ENCODE measurements at regions not wholly inside any gene's neighbourhood (a gene's known extent, or its start where the extent isn't known, plus 50 kb on each side); places are given as distances from the start of the nearest gene placed in this dataset.

DNA sequence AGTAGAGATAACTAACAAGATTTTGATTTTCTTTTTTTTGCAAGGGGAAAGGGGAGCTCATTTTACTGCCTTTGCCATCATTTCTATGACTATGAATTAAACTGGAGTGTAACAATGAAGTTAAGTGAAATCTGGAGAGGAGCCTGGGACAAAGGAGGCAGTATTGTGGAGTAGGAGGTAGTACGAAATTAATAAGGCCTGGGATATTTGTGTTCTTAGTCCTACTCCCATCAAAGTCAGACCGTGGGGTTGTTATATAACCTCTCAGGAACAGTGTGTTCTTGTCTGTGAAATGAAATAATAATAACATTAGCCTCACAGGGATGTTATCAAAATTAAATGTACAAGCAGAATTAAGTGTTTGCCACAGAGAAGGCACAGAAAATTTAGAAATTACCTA, 204.3 kb upstream of the EMCN start:
- no peak for DNase-seq

DNA sequence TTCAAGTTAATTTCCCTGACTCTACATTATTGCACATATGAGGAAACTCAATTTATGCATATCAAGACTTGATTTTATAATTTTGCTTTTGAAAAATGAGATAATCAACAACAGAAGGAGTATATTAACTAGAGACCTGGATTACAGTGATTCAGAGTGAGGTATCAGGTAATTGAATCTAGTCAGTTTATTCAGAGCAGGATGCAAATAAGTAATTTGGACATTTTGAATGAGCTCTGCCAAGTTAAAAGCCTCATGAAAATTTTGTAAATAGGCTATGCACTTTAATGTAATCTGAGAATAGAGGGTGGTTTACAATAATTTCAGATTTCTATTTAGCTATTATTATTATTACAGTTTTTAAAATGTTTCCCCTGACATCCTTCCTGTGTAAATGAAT, 203.7 kb upstream of the EMCN start:
- no peak for DNase-seq

DNA sequence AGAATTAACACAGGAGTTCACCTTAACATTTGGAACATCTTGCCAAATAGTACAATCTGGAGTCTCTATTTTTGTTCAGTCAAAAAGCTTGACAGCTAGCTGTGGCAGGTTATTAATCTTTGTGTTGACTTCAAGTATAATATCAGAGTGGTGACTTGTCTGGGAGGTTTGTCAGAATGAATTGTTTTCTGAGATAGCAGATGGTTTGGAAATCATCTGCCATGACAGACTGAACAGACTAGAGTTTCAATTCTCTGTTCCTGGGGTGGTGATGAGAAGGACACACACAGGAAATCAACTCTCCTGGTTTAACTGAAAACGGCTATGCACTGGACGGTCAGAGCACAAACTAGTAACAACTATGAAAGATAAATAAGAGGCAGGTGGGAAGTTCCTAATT, 203.3 kb upstream of the EMCN start:
- DNase-seq: no peak

DNA sequence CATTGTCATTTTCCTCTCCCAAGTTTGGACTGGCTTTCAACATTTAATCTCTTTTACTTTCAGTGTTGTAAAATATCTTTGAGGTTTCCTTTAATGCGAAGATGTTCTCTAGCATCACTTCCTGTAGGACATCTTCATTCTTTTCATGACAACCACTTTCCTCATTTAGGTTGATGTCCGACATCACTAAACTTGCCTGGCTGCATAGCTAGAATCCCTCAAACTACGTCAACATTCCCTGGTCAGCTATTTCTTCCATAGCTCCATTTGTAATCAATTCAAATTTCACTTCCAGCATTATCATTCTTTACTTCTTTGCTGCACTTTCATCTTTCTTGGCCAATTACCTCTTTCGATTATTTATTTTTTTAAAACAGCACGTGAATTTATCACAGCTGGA, 198.6 kb upstream of the EMCN start:
- no peak for DNase-seq

DNA sequence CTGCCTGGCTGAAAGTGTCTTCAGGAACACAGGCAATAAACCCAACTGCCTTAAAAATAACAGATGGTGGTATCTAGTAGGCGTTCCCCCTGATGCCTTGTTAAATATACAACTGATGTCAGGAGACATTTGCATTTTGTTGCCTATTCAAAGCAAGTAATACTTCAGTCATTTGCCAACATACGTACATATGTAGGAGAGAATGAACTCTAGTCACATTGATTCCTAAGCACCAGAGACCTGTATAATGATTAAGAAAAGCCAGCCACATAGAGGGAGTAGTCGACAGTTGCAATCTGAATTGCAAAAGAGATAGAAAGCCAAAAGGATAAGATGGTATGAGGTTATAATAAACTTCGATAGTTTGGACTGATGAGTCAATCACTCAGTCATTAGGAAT, 191.0 kb upstream of the EMCN start:
- no peak for DNase-seq

DNA sequence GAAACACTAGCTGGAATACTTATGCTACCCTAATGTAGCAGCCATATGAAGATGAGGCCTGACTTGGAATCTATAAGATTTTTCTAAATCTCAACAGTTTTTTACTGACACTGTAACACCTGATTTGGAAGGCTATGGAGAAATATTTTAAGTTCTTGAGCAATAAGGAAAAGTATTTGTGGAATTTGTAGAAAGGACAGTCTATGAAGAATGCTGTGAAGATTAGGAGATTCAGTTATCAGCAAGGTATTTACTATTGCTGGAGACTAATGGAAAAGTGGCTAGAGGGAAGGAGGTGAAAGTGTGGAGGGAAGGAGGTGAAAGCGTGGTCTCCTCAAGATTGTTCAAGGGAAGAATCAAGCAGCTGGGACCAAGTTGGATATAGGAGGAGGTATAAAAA, 190.0 kb upstream of the EMCN start:
- DNase-seq: no peak

DNA sequence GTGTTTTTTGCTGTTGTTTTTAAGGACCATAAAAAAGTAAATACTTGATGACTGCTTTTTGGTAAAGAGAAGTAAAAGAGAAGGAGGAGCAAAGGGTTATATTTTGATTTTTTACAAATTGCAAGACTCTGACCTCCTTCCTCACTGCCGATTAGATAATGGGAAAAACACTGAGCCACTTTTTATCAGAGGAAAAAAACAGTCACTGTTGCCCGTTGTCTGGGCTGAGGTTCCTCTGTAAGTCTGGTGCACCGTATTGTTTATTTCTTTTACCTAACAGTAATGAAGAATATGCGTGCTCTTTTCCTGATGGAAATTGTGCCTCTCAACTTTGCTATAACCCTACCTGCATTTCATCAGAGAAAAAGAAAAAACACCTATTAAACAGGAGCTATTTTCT, 178.7 kb upstream of the EMCN start:
- no peak for DNase-seq

DNA sequence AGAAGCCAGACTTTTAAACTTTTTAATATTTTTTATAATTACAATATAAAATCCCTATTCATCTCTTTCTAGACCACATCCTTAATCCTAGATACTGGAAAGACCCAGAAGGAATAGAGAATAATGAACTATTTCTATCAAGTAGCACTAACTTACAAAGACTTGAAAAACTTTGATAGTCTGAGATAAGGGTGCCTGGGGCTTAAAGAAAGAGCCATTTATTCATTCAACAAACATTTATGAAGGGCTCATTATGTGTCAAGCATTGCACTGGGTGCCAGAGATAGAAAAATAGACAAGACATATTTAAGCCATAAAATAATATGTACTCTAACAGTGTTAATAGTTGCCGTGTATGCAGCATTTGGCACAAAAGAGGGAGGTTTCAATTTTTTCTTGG, 178.0 kb upstream of the EMCN start:
- no peak for DNase-seq

DNA sequence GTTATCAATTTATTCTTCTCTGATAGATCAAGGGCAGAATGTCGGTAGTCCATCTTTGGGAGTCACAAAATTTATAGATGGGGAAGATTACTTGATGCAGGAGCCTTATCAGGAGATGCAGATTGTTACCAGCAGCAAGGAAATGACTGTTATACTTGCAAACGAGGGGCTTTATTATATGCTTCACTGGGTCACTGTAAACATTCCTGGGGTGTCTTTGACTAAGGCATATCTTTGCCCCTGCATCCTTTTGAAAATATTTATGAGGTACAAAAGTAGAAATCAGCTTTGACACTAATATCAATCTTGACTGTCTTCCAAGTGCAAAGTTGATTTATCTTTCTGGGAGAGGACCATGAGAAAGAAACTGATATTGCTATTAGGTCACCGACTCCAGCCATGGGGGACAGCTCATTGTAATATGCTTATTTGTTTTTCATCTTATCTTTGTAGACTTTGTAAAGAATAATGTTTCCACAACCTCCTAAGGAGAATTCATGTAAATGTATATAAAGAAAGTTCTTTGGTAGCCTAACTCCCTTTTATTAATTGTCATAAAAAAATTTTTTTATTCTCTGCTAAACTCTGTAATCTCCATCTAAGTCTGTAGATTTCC, 177.3 kb upstream of the EMCN start:
- no peak for DNase-seq

DNA sequence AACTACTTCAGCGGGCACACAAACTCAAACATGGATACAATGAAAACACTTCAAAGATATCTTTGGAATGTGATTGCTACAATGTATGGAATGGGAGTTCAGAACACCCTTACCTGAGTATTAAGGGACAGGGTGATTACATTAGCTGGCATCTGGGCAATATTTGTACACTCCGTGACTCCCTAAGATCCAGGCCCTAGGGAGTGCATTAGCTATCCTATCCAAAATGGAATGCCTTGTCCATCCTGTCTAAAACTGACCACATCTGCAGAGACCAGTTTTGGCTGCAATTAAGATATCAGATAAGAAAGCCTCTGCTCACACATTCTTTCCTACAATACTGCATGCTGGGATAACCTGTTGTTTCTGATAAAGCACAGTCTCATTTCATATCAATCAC, 176.6 kb upstream of the EMCN start:
- DNase-seq: no peak

DNA sequence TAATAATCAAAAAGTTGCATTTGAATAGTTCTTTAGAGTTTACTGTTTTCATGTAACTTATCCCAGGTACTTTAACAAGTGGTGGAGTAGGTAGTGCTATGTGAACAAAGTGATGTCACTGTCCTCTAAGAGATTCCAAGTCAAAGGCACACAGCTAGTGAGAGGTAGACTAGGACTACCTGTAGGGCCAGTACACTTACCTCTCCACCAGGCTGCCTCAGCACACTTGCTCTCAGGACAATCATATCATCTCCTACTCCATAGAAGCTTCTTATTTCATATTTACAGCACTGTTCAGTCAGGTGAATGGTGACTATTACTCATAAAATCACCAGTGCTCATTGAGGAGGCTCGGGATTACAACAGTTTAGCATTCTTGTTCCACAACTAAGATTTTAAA, 173.0 kb upstream of the EMCN start:
- DNase-seq: no peak

DNA sequence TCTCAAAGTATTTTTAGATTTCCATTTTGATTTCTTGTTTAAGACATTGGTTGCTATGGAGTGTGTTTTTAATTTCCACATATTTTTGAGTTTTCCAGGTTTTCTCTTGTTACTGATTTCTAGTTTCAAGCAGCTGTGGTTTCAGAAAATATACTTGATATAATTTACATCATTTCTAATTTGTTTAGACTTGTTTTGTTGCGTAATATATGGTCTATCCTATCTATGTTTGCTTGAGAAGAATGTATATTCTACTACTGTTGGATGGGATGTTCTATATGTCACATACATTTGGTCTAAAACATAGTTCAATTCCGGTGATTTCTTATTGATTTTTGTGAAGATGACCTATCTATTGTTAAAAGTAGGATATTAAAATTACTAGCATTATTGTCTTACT, 170.5 kb upstream of the EMCN start:
- no peak for DNase-seq

DNA sequence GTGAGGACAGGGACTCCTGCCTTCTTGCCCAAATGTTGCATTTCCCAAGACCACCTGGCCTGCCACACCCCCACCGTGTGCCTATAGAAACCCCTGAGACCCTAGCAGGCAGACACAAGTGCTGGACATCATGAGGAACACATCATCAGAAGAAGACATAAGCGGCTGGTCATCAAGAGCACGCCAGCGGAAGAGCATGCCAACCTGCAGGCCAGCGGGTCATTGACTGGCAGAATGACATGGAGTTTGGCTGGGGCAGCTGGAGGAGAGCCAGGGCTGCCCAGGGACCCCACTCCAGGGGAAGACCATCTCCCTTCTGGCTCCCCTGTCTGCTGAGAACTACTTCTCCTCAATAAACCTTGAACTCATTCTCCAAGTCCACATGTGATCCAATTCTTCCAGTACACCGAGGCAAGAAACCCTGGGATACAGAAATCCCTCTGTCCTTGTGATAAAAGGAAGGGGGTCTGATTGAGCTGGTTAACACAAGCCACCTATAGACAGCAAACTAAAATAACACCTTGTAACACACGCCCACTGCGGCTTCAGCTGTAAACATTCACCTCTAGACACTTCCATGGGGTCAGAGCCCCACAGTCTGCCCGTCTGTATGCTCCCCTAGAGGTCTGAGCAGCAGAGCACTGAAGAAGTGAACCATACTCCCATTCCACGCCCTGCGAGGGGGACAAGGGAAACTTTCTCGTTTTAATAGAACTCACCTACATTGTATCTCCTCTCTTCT, 164.8 kb upstream of the EMCN start:
- DNase-seq: no peak

DNA sequence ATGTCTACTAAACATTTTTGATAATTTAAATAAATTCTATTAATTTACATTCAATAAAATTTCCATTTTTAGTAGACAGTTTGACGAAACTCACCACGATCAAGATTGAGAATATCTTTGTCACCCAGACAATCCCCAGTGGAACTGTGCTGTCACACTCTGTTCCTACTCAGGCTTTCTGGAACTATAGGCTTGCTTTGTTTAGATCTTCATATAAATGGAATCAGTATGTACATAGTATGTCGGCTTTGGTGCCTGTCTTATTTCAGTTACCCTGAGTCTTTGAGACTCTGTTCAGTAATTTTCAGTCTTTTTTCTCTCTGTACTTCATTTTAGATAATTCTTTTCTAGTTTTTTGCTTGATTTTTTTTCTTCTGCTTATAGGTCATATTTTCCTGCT, 163.5 kb upstream of the EMCN start:
- DNase-seq: no peak

DNA sequence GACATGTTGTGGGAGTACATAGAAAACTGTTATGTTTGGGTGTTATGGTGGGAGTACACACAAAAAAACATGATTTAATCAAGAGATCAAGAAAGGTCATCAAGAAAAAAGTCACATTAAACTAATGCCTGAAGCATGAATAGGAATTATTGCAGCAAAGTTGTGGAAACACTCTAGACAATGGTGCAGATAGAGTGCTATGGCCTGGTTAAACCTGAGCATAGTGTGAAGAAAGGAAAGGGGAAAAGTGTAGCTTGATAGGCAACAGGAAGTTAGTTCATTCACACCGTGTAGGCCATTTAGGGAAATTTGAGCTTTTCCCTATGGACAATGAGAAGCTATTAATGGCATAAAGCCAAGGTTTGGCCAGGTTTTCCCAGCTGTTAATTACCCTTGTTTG, 162.1 kb upstream of the EMCN start:
- DNase-seq: no peak

DNA sequence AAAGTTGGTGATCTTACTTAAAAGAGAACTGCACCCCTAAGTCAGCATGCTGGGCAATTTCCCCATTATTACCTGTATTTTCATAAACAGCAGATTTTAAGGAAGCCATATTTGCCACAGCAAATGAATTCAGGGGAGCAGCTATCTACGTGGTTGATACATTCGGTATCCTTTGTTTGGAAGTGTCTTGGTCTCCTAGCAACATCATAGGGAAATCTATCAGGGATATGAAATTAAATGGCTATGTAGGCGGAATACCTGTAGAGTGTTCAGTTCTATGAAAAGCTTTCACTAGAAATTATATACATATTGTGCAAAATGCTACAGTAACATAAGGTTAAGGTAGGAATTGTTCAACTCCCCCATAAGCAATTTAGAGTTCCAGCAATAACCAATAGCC, 157.2 kb upstream of the EMCN start:
- no peak for DNase-seq

DNA sequence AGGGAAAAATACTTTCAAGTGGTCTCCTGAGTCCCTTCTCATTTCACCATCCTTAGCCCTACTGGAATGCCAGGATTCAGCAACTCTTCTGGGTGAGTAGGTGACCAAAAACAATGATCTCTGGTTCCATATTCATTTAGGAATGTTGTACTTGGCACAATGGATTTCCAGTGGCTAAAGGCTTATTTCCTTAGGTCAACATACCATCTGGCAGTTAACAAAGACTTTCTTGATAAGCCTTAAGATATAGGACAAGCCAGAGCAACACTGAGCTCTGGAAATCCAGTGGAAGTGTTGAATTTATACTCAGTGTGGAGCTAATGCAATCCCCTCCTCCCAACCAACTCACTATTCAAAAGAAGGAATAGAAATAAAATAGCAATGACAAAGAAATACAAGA, 139.4 kb upstream of the EMCN start:
- DNase-seq: no peak

DNA sequence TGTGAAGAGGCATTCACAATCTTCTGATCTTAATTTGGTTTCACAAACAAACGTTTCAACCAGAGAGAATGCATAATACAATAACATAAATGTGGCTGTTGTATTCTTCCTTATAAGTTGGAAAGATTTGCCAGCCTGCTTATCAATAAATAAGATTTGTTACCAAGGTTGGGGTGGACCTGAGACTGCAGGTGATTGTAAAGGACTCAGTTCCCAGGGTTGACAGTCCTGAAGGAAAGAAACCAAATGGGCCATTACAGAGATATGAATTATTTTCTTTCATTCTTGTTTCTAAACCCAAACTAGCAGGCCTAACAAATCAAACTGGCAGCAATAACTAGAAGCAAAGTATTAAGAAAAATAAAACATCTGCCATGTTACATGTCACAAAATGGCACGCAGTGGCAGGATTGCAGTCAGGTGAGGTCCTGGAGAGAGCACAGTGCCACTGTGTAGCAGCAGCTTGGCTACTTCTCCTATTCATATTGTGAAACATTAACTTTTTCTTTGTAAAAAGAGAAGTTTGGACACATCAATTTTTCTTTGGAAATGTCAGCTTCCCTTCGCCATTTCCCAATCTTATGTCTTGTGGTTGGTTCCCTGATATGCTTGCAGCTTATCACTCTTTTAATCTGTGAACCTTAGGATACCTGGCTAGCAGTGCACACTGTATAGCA, 133.8 kb upstream of the EMCN start:
- DNase-seq: no peak

DNA sequence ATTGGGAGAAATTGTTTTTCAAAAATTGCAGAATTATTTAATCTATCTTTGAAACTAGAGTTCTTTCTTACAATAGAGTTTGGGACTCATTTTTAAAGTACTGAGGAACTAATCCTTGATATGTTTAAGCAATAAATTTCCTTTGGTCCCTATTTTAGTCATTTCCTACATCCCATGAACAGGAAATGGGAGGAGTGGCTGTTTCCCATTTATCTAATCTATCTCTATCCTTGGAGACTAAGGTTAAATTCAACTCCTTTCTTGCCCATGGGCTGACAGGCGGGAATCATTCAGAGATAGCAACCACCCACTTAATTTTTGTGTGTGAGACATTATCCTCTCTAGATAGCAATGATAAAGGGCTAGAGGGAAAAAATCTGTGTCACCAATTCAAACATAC, 131.6 kb upstream of the EMCN start:
- DNase-seq: no peak

DNA sequence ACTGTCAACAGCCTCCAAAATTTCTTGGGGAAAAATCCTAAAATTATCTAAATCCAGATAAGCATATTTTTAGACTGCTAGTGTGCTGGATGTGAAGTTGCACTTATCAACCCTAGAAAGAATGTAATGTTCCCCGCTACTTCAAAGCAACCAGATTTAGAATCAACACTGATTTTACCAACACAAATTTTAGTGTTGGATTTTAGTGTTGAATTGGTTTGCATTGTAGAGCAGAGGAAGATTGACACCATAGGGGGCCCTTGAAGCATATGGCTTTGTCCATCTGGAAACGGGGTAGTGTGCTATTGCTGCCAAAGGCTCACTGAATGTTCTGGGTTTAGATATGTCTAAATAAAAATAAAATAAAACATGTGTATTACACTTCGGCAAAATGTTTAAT, 126.3 kb upstream of the EMCN start:
- no peak for DNase-seq

DNA sequence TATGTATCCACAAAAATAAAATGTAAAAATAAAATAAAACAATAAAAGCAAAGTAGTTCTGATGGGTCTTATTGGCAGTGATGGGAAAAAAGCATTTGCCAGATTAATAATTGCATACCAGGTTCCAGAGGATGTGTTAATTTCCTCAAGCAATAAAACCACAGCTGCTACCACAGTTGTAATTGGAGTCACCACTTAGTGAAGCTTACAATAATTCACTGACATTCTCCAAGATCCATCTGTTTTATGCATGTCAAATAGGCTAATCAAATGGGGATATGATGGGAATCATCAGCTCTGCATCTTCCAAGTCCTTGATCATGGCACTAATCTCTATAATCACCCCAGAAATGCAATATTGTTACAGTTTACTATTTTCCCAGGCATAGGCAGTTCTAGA, 123.5 kb upstream of the EMCN start:
- no peak for DNase-seq

DNA sequence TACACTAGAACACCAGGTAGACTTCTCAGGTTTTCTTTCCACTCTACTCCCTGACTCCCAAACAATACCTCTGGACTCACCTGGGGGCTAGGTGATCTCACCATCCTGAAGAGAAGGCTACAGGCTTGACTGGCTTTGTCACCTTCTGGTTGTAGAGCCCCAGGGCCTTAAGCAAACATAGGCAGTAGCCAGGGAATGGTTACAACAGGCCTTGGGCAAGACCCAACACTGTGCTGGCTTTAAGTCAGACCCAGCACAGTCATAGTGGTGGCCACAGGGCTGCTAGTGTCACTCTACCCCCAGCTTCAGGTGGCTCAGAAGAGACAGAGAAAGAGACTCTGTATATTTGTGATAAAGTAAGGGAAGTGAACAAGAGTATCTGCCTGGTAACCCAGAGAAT, 118.1 kb upstream of the EMCN start:
- no peak for DNase-seq

DNA sequence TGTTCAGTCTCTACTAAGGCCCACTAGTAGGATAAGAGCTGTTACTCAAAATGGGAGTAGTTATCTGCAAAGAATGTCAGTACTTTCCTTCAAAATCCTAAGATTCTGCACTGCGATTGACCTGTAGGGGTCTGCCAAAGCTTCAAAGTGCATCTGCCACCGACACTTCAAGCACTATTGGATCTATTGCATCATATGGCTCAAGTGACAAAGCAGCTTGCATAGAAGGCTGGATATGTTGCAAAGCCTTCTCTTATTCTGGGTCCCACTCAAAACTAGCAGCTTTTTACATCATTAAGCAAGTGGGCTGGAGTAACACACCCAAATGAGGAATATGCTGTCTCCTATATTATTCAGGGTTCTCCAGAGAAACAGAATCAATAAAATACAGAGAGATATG, 115.4 kb upstream of the EMCN start:
- no peak for DNase-seq

DNA sequence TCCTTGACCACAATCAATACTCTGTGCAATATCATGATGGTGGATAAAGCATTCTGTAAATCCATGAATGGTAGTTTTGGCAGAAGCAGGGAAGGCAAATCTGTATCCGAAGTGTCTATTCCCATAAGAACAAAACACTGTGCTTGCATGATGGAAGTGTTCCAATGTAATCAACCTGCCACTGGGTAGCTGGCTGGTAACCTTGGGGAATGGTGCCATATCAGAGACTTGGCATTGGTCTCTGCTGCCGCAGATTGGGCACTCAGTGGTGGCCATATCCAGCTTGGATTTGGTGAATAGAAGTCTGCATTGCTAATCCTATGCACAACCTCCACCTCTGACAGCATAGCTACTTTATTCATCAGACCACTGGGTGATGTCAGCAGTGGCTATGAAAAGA, 114.3 kb upstream of the EMCN start:
- no peak for DNase-seq

Data from NCI-H774 (cell line).